A673 (cell line): ENCODE measurements at regions not wholly inside any gene's neighbourhood (a gene's known extent, or its start where the extent isn't known, plus 50 kb on each side); places are given as distances from the start of the nearest gene placed in this dataset.

Experiments
- BruUV-seq: library from RNA; stranded (reverse); fragments of 400-500 nt; replicated peaks from 2 replicates; lab custom pipeline; 2021; lab: Mats Ljungman, UMichigan
- CTCF ChIA-PET: fragments of 300-600 bp; sonication (Branson Sonifier 250); formaldehyde crosslinking; loops from one replicate; lab custom pipeline; 2022; ENCODE audit warnings: antibody characterized with exemption; lab: Charles Lee
- POLR2A ChIA-PET: fragments of 300-600 bp; sonication (Branson Sonifier 250); formaldehyde crosslinking; loops from one replicate; lab custom pipeline; 2022; ENCODE audit warnings: antibody characterized with exemption; ENCODE audit not compliant: low non-redundant PET; lab: Charles Lee
- DNase-seq: peaks from one replicate; pipeline ENCODE4 v3.0.0-alpha.2; 2015; ENCODE audit warnings: low spot score
- H3K27ac ChIP-seq: fragments of 200-600 bp; sonication (generic); 2 replicates; pipeline ENCODE4 v1.5.1; 2016; ENCODE audit warnings: mixed run types, low read depth, mild to moderate bottlenecking, mixed read lengths, antibody characterized with exemption, low read length; ENCODE audit not compliant: poor library complexity, severe bottlenecking
- H3K27me3 ChIP-seq: fragments of 200-600 bp; sonication (generic); replicated peaks from 2 replicates; pipeline ENCODE4 v1.6.1; 2017; ENCODE audit warnings: mixed run types, low read depth, mild to moderate bottlenecking, mixed read lengths, antibody characterized with exemption, low read length; ENCODE audit not compliant: insufficient read depth, poor library complexity
- H3K36me3 ChIP-seq: fragments of 200-600 bp; sonication (generic); 2 replicates; pipeline ENCODE4 v1.6.1; 2016; ENCODE audit warnings: mixed run types, mild to moderate bottlenecking, mixed read lengths, antibody characterized with exemption, low read length; ENCODE audit not compliant: insufficient read depth, poor library complexity, severe bottlenecking
- H3K4me1 ChIP-seq: fragments of 200-600 bp; sonication (generic); 2 replicates; pipeline ENCODE4 v1.6.1; 2017; ENCODE audit warnings: mixed run types, mild to moderate bottlenecking, mixed read lengths, antibody characterized with exemption, low read length; ENCODE audit not compliant: insufficient read depth, poor library complexity, severe bottlenecking
- H3K4me3 ChIP-seq: fragments of 200-600 bp; sonication (generic); 2 replicates; pipeline ENCODE4 v1.5.1; 2016; ENCODE audit warnings: low read depth, mixed run types, mild to moderate bottlenecking, mixed read lengths, low read length; ENCODE audit not compliant: poor library complexity, severe bottlenecking
- H3K9me3 ChIP-seq: fragments of 200-600 bp; sonication (generic); 2 replicates; pipeline ENCODE4 v1.6.1; 2016; ENCODE audit warnings: mixed run types, low read depth, mild to moderate bottlenecking, mixed read lengths, antibody characterized with exemption, low read length; ENCODE audit not compliant: poor library complexity, severe bottlenecking
- CTCF ChIP-seq: fragments of 300-800, 200-600 bp; sonication (generic); conservative IDR thresholded peaks from 2 replicates; pipeline ENCODE4 v1.5.1; 2017; ENCODE audit warnings: low read depth, mild to moderate bottlenecking, antibody characterized with exemption, low read length, moderate library complexity, mixed read lengths
- EZH2 ChIP-seq: fragments of 200-600 bp; sonication (generic); IDR thresholded peaks from 2 replicates; pipeline ENCODE4 v1.6.1; 2017; ENCODE audit warnings: borderline replicate concordance, low read depth, mild to moderate bottlenecking, mixed read lengths, antibody characterized with exemption, low read length; ENCODE audit not compliant: poor library complexity, severe bottlenecking
- intact Hi-C: fragments of 100-400 bp; cut with micrococcal nuclease; formaldehyde crosslinking; loops from one replicate; pipeline ENCODE4 v1.10.0; 2022; ENCODE audit not compliant: unreplicated experiment

DNA sequence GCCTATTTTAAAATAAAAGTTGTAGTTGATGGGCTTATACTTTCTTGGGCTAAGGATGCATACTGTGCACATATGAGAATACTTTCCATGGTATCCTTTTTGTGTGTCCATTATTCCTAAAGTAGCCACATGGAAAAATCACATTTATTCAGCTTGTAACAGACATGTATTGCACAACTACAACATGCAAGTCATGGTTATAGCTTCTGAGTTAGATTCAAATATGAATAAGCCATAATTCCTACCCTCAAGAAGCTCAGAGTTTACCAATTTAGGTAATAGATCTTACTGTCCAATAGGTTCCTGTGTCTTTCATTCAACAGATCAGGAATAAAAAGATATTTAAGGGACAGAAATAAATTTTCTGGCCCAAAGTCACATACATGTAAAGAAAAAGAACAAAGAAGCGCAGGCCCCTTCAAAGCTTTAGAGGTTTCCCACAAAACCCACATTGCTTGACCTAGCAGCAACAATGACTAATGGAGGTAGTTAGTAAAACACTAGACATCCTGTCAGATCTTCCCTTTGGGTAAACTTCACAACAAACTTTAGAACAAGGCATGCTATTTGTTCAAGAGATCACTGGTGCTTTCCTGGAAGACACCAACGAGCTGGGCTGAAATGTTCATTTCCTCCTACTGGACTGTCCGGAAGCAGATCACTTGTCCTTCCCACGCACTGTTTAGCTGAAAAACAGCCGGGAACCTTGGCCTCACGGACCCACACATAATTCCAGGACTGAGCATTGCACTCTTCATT is 78.4 kb upstream of the ITGA1 start:
- intact Hi-C loops = no loop called here

DNA sequence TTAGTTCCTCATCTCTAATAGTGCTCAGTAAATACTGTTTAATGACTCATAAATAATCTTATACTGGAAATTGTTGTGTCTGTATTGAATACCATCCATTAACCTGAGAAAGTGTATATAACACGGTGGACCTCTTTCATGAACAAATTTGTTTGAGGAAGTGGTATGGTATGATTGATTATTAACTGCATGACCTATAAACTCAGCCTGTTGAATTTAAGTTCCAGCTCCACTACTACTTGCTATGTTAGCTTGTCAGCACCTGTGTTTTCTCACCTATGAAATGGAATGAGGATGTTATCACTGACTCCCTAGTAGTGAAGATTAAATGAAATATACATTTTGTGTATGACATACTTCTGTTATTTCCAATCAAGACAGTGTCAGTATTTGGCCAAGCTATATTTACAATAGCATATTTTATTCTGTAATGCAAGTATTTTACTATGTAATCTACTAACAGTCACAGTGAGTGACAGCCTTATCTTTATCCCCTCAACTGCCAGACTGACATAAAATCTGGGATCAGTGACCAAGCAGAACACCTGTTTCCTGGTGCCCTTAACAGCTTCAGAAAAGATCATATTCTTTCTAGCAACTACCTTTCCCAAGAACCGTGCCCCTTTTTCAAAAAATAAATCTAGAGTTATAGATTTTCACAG is 77.3 kb upstream of the ITGA1 start:
- no TSS peak for BruUV-seq
- no peaks in the 10 kb centered on the region for H3K27me3 ChIP-seq
- POLR2A ChIA-PET = no interaction called here

More for the DNA sequence above, 78.4 kb upstream of the ITGA1 start:
- Histone ChIP-seq H3K4me1 (no peaks in the 10 kb centered on the region), H3K4me3 (no peak overlapping the region), H3K9me3 (no peaks in the 10 kb centered on the region), H3K36me3 (no peaks in the 10 kb centered on the region), H3K27me3 (no peaks in the 10 kb centered on the region), H3K27ac (no peak overlapping the region)
- DNase-seq = no peak
- TF ChIP-seq CTCF = no peak
- no peak for TF ChIP-seq EZH2
- ChIA-PET CTCF (no interaction called here), POLR2A (no interaction called here)
- no TSS peak for BruUV-seq

DNA sequence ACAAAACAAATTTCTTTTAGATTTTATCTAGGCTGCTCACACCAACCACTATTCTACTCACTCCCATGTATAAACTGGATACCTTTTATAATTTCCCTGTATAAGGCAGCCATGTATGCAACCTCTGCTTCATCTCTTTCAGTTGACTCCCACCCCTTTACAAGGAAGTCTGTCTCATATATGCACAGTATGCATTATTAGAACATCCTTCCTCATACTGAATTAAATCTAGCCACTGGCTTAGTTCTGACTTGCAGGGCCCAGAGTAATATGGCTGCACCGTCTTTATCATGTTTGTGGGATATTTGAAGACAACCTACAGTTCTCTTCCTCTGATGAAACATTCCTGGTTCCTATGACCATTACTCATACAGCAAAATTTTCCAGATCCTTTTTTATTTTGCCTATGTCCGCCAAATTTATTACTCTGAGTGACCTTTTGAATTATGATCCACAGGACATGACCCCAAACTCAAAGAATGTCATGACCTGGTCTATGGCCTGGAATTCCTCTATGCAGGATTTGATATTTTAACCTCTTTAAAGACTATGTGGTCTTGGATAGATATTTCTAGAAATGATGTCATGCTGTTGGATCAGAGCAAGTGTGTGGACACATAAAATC is 76.6 kb upstream of the ITGA1 start:
- POLR2A ChIA-PET = no interaction called here
- no peaks in the 10 kb centered on the region for H3K9me3 ChIP-seq
- H3K27me3 ChIP-seq = no peaks in the 10 kb centered on the region
- no peaks in the 10 kb centered on the region for H3K4me1 ChIP-seq
- no peak overlapping the region for H3K4me3 ChIP-seq
- BruUV-seq = no TSS peak
- no peaks in the 10 kb centered on the region for H3K36me3 ChIP-seq
- TF ChIP-seq EZH2 (no peak), CTCF (no peak)
- DNase-seq = no peak
- CTCF ChIA-PET = no interaction called here
- intact Hi-C loops = no loop called here
- no peak overlapping the region for H3K27ac ChIP-seq

More for the DNA sequence above, 77.3 kb upstream of the ITGA1 start:
- TF ChIP-seq CTCF (no peak), EZH2 (no peak)
- DNase-seq = no peak
- H3K4me1 ChIP-seq = no peaks in the 10 kb centered on the region
- no peaks in the 10 kb centered on the region for H3K9me3 ChIP-seq
- H3K4me3 ChIP-seq = no peak overlapping the region
- H3K36me3 ChIP-seq = no peaks in the 10 kb centered on the region
- CTCF ChIA-PET = no interaction called here
- intact Hi-C loops = no loop called here
- H3K27ac ChIP-seq = no peak overlapping the region
